Gastrocnemius medialis (tissue), 4 donors: ENCODE measurements at regions not wholly inside any gene's neighbourhood (a gene's known extent, or its start where the extent isn't known, plus 50 kb on each side); places are given as distances from the start of the nearest gene placed in this dataset.

Experiments
- CTCF ChIP-seq, 5 experiments: fragments of 450-650 bp in 3 of 5; fragments of 200-600 bp in 2 of 5; sonication (generic) in 2 of 5; IDR thresholded peaks in 4 of 5; conservative IDR thresholded peaks in 1 of 5; 1 replicate in 4 of 5; 2 replicates in 1 of 5; pipeline ENCODE4 v1.5.1; 2016 to 2019; ENCODE audit warnings: antibody characterized with exemption in 5 of 5, mild to moderate bottlenecking in 3 of 5, moderate library complexity in 3 of 5
- POLR2A ChIP-seq, 2 donors: fragments of 450-650 bp; IDR thresholded peaks; one replicate each; pipeline ENCODE4 v1.6.1; 2017; ENCODE audit warnings: antibody characterized with exemption in 2 of 2, mild to moderate bottlenecking in 2 of 2, moderate library complexity in 2 of 2

- no peak for TF ChIP-seq CTCF (IDR thresholded peaks at IDR 0.05 in 4 of 5, conservative IDR thresholded peaks at IDR 0.05 in 1 of 5)
- TF ChIP-seq POLR2A (IDR thresholded peaks at IDR 0.05): no peak
Observed at GRCh38 chr10:47104786-47105385, 193.7 kb downstream of the PTPN20 start.
